WI38 (cell line): ENCODE measurements at regions not wholly inside any gene's neighbourhood (a gene's known extent, or its start where the extent isn't known, plus 50 kb on each side); places are given as distances from the start of the nearest gene placed in this dataset.

Source experiments
- H3K4me3 ChIP-seq: 2 replicates; pipeline ENCODE4 v1.5.1; 2011; ENCODE audit warnings: low read depth, mild to moderate bottlenecking, control low read depth, low read length
- CTCF ChIP-seq: IDR thresholded peaks from 2 replicates; pipeline ENCODE4 v1.5.1; 2012; ENCODE audit warnings: low read depth, mild to moderate bottlenecking, control low read depth, low read length

DNA sequence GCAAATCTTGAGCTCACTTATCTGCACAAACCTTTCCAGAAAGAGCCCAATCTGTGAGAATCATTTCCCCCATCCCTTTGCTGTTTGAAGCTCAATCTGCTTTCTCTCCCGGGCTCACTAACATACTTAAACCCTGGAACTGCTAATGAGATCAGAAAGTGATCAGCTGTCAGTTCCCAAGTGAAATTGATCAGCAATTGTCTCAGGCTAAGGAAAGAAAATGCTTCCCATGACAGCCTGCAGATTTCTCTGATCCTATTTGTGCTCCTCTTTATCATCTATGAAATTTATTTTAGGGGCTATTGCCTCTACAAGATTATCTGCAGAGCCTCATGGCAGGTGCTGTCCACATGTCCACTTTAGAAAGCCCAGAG is 239.0 kb upstream of the CXCR4 start:
- no peak overlapping the region for H3K4me3 ChIP-seq
- no peak for TF ChIP-seq CTCF

DNA sequence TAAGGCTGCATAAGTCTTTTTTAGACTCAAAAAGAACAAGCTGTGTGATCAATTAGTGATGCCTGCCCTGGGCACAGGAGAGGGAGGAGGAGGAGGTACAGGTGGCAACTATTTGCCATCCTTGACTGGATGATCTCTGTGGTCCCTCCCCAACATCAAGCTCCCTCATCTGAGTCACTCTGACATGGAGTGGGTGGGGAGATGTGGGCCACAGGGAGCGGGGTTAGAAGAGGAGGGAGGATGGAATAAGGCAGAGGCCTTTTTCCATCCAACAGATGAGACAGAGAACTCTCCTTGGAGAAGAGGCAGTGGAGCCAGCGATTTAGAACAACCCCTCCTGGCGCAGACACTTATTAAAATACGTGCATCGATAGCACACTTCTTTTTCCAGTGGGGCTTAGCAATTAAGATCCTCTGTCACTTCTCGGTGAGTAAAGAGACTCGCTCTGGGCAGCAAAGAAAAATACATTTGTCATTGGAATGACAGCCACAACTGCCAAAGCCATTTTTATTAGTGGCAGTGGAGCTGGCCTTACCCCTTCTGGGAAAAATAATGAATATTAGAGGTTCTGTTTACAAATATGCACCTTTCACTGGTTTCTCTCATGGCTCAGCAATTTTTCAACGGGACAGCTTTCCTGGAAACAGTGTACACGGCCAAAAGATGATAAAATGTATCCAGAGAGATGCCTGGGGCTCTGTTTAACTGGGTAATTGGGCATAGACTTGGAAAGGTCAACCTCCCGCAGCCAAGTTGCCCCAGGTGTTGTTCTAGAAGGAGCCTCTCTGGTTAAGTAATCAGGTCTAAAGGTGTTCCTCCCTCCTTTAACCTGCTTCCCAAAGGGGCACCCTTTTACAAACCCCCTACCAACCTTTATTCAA is 238.4 kb upstream of the CXCR4 start:
- H3K4me3 ChIP-seq, result no peak overlapping the region
- TF ChIP-seq CTCF, result no peak

GRCh38 chr2:136351684-136352083 is 233.7 kb upstream of the CXCR4 start:
- no peak overlapping the region for H3K4me3 ChIP-seq
- no peak for TF ChIP-seq CTCF

DNA sequence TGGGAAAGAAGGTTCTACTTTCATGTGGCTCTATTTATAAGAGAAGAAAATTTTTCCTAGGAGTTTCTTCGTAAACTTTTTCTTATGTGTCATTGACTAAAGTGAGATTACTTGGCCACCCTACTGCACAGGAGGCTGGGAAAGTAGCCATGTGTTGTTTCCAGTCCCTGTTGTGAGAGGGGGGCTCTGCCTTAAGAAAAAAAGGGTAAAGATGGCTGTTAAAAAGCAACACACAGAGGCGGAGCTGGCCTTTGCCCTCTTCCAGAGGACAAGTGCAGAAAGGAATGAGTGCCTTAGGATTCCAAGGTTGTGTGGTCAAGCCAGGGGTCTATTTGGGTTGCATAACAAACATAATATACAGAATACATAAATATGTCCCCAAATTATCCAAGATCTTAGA is 230.0 kb upstream of the CXCR4 start:
- no peak overlapping the region for H3K4me3 ChIP-seq
- TF ChIP-seq CTCF, result no peak

DNA sequence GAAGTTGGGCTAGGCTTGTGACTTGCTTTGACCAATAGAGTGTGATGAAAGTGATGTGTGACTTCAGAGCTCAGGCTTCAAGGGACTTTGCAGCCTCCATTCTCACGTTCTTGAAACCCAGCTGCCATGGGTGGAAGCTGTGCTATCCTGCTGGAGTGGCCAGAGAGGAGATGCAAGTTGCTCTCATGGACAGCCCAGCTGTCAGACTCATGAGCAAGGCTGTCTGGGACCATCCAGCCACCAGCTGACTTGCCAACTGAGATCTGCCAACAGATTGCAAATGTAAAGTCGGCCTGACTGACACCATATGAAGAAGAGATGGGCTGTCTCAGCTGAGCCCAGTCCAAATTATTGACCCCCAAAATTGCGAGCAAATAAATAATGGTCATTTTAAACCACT is 226.4 kb upstream of the CXCR4 start:
- H3K4me3 ChIP-seq, result no peak overlapping the region
- TF ChIP-seq CTCF, result no peak

DNA sequence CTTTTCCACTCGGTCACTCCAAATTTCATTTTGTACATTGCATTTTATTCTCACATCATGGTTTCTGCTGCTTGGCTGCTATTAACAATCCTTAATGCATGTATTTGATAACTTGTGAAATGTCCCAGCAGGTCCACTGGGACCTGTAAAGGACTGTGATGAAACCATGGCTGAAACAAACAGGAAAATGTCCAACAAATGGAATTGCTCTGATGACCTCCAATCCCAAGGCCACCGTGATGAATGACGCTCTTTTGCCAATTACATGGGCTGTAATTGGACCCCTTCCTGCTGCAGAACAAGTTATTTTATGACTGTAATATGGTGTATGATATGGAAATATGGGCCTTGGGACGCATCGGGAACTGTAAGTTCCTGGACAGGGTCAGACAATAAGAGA is 224.2 kb upstream of the CXCR4 start:
- no peak for TF ChIP-seq CTCF
- H3K4me3 ChIP-seq, result no peak overlapping the region

- TF ChIP-seq CTCF, result no peak
- H3K4me3 ChIP-seq, result no peak overlapping the region
Observed at GRCh38 chr2:136334967-136335366, 217.0 kb upstream of the CXCR4 start.
